ENCODE measurements at regions not wholly inside any gene's neighbourhood (a gene's known extent, or its start where the extent isn't known, plus 50 kb on each side); places are given as distances from the start of the nearest gene placed in this dataset.

DNA sequence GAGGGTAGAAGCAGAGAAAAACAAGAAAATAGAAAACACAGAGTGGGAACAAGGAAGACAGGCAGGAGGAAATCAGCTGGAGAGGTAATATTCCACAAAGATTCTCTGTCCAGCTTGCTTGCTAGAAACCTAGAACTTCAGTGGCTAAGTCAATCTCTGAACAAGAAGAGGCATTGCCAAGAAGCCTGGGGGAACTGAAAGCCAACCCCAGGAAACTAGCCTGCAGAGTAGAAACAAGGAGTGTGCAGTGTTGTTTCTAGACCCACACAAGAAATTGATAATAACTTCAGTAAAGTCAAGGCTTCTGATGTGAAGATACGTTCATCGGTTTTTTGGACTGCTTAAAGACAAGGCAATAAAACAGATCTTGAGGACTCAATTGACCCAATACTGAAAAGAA lies 234.5 kb upstream of the MAP3K1 start:
- no peak overlapping the region for H3K27ac ChIP-seq (ENCODE audit: low read depth in 1 of 2, low read length in 2 of 2)
- DNase-seq = no peak
- Mint-ChIP-seq H3K27me3 (ENCODE audit: low read depth in 3 of 3) (peaks cover 0 to 1% (median 0%) of the 10 kb centered on the region in 3 donors), H3K27ac (peak overlapping the region in 1 of 7 donors; percentile 20), H3K9me3 (peaks cover 0 to 10% (median 6%) of the 10 kb centered on the region in 7 donors), H3K4me3 (no peak overlapping the region), H3K4me1 (peaks cover 19% of the 10 kb centered on the region), H3K36me3 (peaks cover 0 to 2% of the 10 kb centered on the region in 2 donors)
- H2AFZ ChIP-seq (ENCODE audit: insufficient read depth, low read depth, low read length, poor library complexity, severe bottlenecking) = no peak overlapping the region
- H3K9ac ChIP-seq (ENCODE audit: insufficient read depth, low read length, poor library complexity, severe bottlenecking) = no peak overlapping the region
- H3K4me1 ChIP-seq (ENCODE audit: control insufficient read depth in 1 of 2, insufficient read depth in 2 of 2, low read length in 2 of 2) = peaks cover 17 to 18% of the 10 kb centered on the region in 2 donors
- no peaks in the 10 kb centered on the region for H3K27me3 ChIP-seq (ENCODE audit: control insufficient read depth in 2 of 2, insufficient read depth in 2 of 2, low read length in 2 of 2)
- WGBS (ENCODE audit: insufficient coverage) = no CpG with 5 or more reads among the region's 2 CpGs
- no peak overlapping the region for H3K4me2 ChIP-seq (replicated peaks; ENCODE audit: extremely low read depth, low read length, poor library complexity, severe bottlenecking)
- H3K79me2 ChIP-seq (ENCODE audit: insufficient read depth, low read length) = no peaks in the 10 kb centered on the region
- H3K9me3 ChIP-seq (replicated peaks in 1 of 2; ENCODE audit: control insufficient read depth in 1 of 2, insufficient read depth in 1 of 2, low read length in 2 of 2) = peaks cover 0 to 3% of the 10 kb centered on the region in 2 donors
- H4K20me1 ChIP-seq (ENCODE audit: insufficient read depth, low read length) = no peaks in the 10 kb centered on the region
- no peak for TF ChIP-seq CTCF (IDR thresholded peaks at IDR 0.05)
- intact Hi-C loops (cut with micrococcal nuclease) = loop anchor here in 1 of 2 donors (10.0 kb wide), 1 partner anchor 166 kb away; no protein-coding TSS in a partner anchor
- no peak overlapping the region for H3K4me3 ChIP-seq (replicated peaks in 1 of 3; ENCODE audit: low read depth in 2 of 3, low read length in 3 of 3)
- H3K36me3 ChIP-seq (replicated peaks in 1 of 2; ENCODE audit: control insufficient read depth in 1 of 2, insufficient read depth in 2 of 2, low read length in 2 of 2) = no peaks in the 10 kb centered on the region

- intact Hi-C loops (cut with micrococcal nuclease) = no loop called here
- Mint-ChIP-seq H3K4me3 (no peak overlapping the region), H3K36me3 (no peaks in the 10 kb centered on the region), H3K27ac (no peak overlapping the region), H3K4me1 (peaks cover 8% of the 10 kb centered on the region), H3K9me3 (peaks cover 0 to 2% (median 0%) of the 10 kb centered on the region in 7 donors), H3K27me3 (ENCODE audit: low read depth in 3 of 3) (peaks cover 0 to 1% (median 0%) of the 10 kb centered on the region in 3 donors)
- H3K27ac ChIP-seq (ENCODE audit: low read depth in 1 of 2, low read length in 2 of 2) = no peak overlapping the region
- no peak for TF ChIP-seq CTCF (IDR thresholded peaks at IDR 0.05)
- H3K36me3 ChIP-seq (replicated peaks in 1 of 2; ENCODE audit: control insufficient read depth in 1 of 2, insufficient read depth in 2 of 2, low read length in 2 of 2) = no peaks in the 10 kb centered on the region
- peaks cover 2 to 4% of the 10 kb centered on the region in 2 donors for H3K4me1 ChIP-seq (ENCODE audit: control insufficient read depth in 1 of 2, insufficient read depth in 2 of 2, low read length in 2 of 2)
- H3K79me2 ChIP-seq (ENCODE audit: insufficient read depth, low read length) = no peaks in the 10 kb centered on the region
- DNase-seq = peak in 1 of 3 donors; percentile 16
- no peaks in the 10 kb centered on the region for H4K20me1 ChIP-seq (ENCODE audit: insufficient read depth, low read length)
- H3K9me3 ChIP-seq (replicated peaks in 1 of 2; ENCODE audit: control insufficient read depth in 1 of 2, insufficient read depth in 1 of 2, low read length in 2 of 2) = no peaks in the 10 kb centered on the region
- H2AFZ ChIP-seq (ENCODE audit: insufficient read depth, low read depth, low read length, poor library complexity, severe bottlenecking) = no peak overlapping the region
- H3K9ac ChIP-seq (ENCODE audit: insufficient read depth, low read length, poor library complexity, severe bottlenecking) = no peak overlapping the region
- no peak overlapping the region for H3K4me2 ChIP-seq (replicated peaks; ENCODE audit: extremely low read depth, low read length, poor library complexity, severe bottlenecking)
- H3K4me3 ChIP-seq (replicated peaks in 1 of 3; ENCODE audit: low read depth in 2 of 3, low read length in 3 of 3) = no peak overlapping the region
- no peaks in the 10 kb centered on the region for H3K27me3 ChIP-seq (ENCODE audit: control insufficient read depth in 2 of 2, insufficient read depth in 2 of 2, low read length in 2 of 2)
These were observed 239.5 kb upstream of the MAP3K1 start for GRCh38 chr5:56575821-56576220.
